Right cardiac atrium (tissue), 5 donors: ENCODE measurements at regions not wholly inside any gene's neighbourhood (a gene's known extent, or its start where the extent isn't known, plus 50 kb on each side); places are given as distances from the start of the nearest gene placed in this dataset.

ENCODE experiments used
- ATAC-seq, 2 donors: fragments of 200-7000 bp; cut with Tn5 transposase; one replicate each; pipeline versions ENCODE4 v1.8.0 to v1.9.1; 2020; ENCODE audit warnings: moderate library complexity in 2 of 2, mild to moderate bottlenecking in 1 of 2
- DNase-seq, 3 donors: peaks; one replicate each; pipeline ENCODE4 v3.0.0-alpha.2; 2020
- H3K27ac ChIP-seq: one replicate; pipeline ENCODE4 v1.5.1; 2013; ENCODE audit warnings: mild to moderate bottlenecking, low read length, control low read depth, moderate library complexity
- H3K27me3 ChIP-seq: one replicate; pipeline ENCODE4 v1.6.1; 2013; ENCODE audit not compliant: control insufficient read depth, insufficient read depth
- H3K4me1 ChIP-seq: one replicate; pipeline ENCODE4 v1.6.1; 2013; ENCODE audit warnings: low read length; ENCODE audit not compliant: control insufficient read depth, insufficient read depth
- H3K4me3 ChIP-seq: one replicate; pipeline ENCODE4 v1.5.1; 2013; ENCODE audit warnings: low read length, control low read depth
- H3K9me3 ChIP-seq: one replicate; pipeline ENCODE4 v1.6.1; 2013; ENCODE audit warnings: low read length; ENCODE audit not compliant: control insufficient read depth
- WGBS: extraction: QIAGEN DNeasy Blood & Tissue Kit; methylation state at CpG from one replicate; pipeline ENCODE4 v1.1.7; 2013; 5-methylcytosine and 5-hydroxymethylcytosine counted together
- intact Hi-C, 4 donors: fragments of 100-400 bp; cut with DNase I; formaldehyde crosslinking; loops; one replicate each; pipeline versions ENCODE4 v1.11.0 to v1.14.0; 2022 to 2023
- donor health status: healthy with polysubstance abuse.
- donor health status: DM: no; HTN: yes; CAD: no.
- donor health status: DM: no; HTN: no; CAD: no.
- donor health status: DM: no; HTN: yes; CAD: no; lungs with severe emphysema.
- donor health status: DM: yes; HTN: yes; CAD: no.

- DNase-seq (no peak), ATAC-seq (no peak)
- Histone ChIP-seq H3K9me3 (no peaks in the 10 kb centered on the region), H3K4me1 (no peaks in the 10 kb centered on the region), H3K27me3 (no peaks in the 10 kb centered on the region), H3K27ac (no peak overlapping the region), H3K4me3 (no peak overlapping the region)
- whole genome bisulfite sequencing = 79% methylated on average over 3 of the region's 3 CpGs
- intact Hi-C loops = no loop called here
These were observed 1389.4 kb downstream of the C4orf33 start for GRCh38 chr4:130485371-130485770.

GRCh38 chr4:130486186-130486585, 1390.2 kb downstream of the C4orf33 start:
- DNase-seq (no peak), ATAC-seq (no peak)
- no peaks in the 10 kb centered on the region for H3K4me1 ChIP-seq
- no peaks in the 10 kb centered on the region for H3K9me3 ChIP-seq
- no peak overlapping the region for H3K4me3 ChIP-seq
- no peak overlapping the region for H3K27ac ChIP-seq
- intact Hi-C loops = no loop called here
- no peaks in the 10 kb centered on the region for H3K27me3 ChIP-seq

- Histone ChIP-seq H3K4me1 (no peaks in the 10 kb centered on the region), H3K27me3 (no peaks in the 10 kb centered on the region), H3K27ac (no peak overlapping the region), H3K9me3 (no peaks in the 10 kb centered on the region), H3K4me3 (no peak overlapping the region)
- intact Hi-C loops = no loop called here
- ATAC-seq = no peak
- no peak for DNase-seq
These were observed 1390.9 kb downstream of the C4orf33 start for GRCh38 chr4:130486841-130487240.

GRCh38 chr4:130510661-130511060, 1414.7 kb downstream of the C4orf33 start:
- Histone ChIP-seq H3K27me3 (no peaks in the 10 kb centered on the region), H3K9me3 (no peaks in the 10 kb centered on the region), H3K27ac (no peak overlapping the region), H3K4me3 (no peak overlapping the region), H3K4me1 (no peaks in the 10 kb centered on the region)
- WGBS = 87% methylated on average over 3 of the region's 3 CpGs
- DNase-seq = no peak
- intact Hi-C loops = no loop called here
- ATAC-seq = no peak

- H3K4me1 ChIP-seq = no peaks in the 10 kb centered on the region
- no peak overlapping the region for H3K4me3 ChIP-seq
- H3K27me3 ChIP-seq = no peaks in the 10 kb centered on the region
- no peak for ATAC-seq
- no peak for DNase-seq
- 32% methylated on average over 5 of the region's 5 CpGs for WGBS
- intact Hi-C loops = no loop called here
- H3K9me3 ChIP-seq = no peaks in the 10 kb centered on the region
- no peak overlapping the region for H3K27ac ChIP-seq
These were observed 1415.8 kb downstream of the C4orf33 start for GRCh38 chr4:130511776-130512175.

GRCh38 chr4:130524057-130524456, 1428.1 kb downstream of the C4orf33 start:
- intact Hi-C loops = no loop called here
- Histone ChIP-seq H3K27me3 (no peaks in the 10 kb centered on the region), H3K4me3 (no peak overlapping the region), H3K4me1 (no peaks in the 10 kb centered on the region), H3K9me3 (no peaks in the 10 kb centered on the region), H3K27ac (no peak overlapping the region)
- DNase-seq (no peak), ATAC-seq (no peak)
- WGBS = 95% methylated on average over 1 of the region's 1 CpG

- intact Hi-C loops = no loop called here
These were observed 1434.6 kb downstream of the C4orf33 start for GRCh38 chr4:130530505-130530904.

GRCh38 chr4:130534651-130535050, 1438.7 kb downstream of the C4orf33 start:
- ATAC-seq (no peak), DNase-seq (no peak)
- Histone ChIP-seq H3K27me3 (no peaks in the 10 kb centered on the region), H3K4me1 (no peaks in the 10 kb centered on the region), H3K4me3 (no peak overlapping the region), H3K27ac (no peak overlapping the region), H3K9me3 (no peaks in the 10 kb centered on the region)
- intact Hi-C loops = no loop called here
- WGBS = 82% methylated on average over 1 of the region's 1 CpG

More at GRCh38 chr4:130530505-130530904, 1434.6 kb downstream of the C4orf33 start:
- WGBS = 73% methylated on average over 5 of the region's 5 CpGs
- DNase-seq = no peak
- no peak overlapping the region for H3K4me3 ChIP-seq
- H3K27me3 ChIP-seq = no peaks in the 10 kb centered on the region
- no peak overlapping the region for H3K27ac ChIP-seq
- H3K9me3 ChIP-seq = no peaks in the 10 kb centered on the region
- no peaks in the 10 kb centered on the region for H3K4me1 ChIP-seq
- no peak for ATAC-seq

GRCh38 chr4:130542953-130543352, 1447.0 kb downstream of the C4orf33 start:
- ATAC-seq (no peak), DNase-seq (peak in 1 of 3 donors; percentile 35)
- Histone ChIP-seq H3K9me3 (no peaks in the 10 kb centered on the region), H3K27ac (no peak overlapping the region), H3K4me1 (no peaks in the 10 kb centered on the region), H3K4me3 (no peak overlapping the region), H3K27me3 (no peaks in the 10 kb centered on the region)
- intact Hi-C loops = no loop called here
- 92% methylated on average over 6 of the region's 6 CpGs for whole genome bisulfite sequencing

GRCh38 chr4:130545171-130545570, 1449.2 kb downstream of the C4orf33 start:
- intact Hi-C loops = no loop called here
- H3K27me3 ChIP-seq = no peaks in the 10 kb centered on the region
- no peaks in the 10 kb centered on the region for H3K4me1 ChIP-seq
- H3K4me3 ChIP-seq = no peak overlapping the region
- no peak overlapping the region for H3K27ac ChIP-seq
- DNase-seq = no peak
- no peaks in the 10 kb centered on the region for H3K9me3 ChIP-seq
- ATAC-seq = no peak
- WGBS = 30% methylated on average over 3 of the region's 3 CpGs

- no peak overlapping the region for H3K4me3 ChIP-seq
- no peak for ATAC-seq
- intact Hi-C loops = no loop called here
- H3K4me1 ChIP-seq = no peaks in the 10 kb centered on the region
- no peak overlapping the region for H3K27ac ChIP-seq
- 31% methylated on average over 2 of the region's 2 CpGs for WGBS
- H3K27me3 ChIP-seq = no peaks in the 10 kb centered on the region
- no peaks in the 10 kb centered on the region for H3K9me3 ChIP-seq
- DNase-seq = no peak
These were observed 1449.6 kb downstream of the C4orf33 start for GRCh38 chr4:130545596-130545995.

- Histone ChIP-seq H3K27me3 (no peaks in the 10 kb centered on the region), H3K9me3 (no peaks in the 10 kb centered on the region), H3K4me3 (no peak overlapping the region), H3K4me1 (no peaks in the 10 kb centered on the region), H3K27ac (no peak overlapping the region)
- no peak for DNase-seq
- no peak for ATAC-seq
- WGBS = 44% methylated on average over 2 of the region's 2 CpGs
- intact Hi-C loops = no loop called here
These were observed 1463.3 kb downstream of the C4orf33 start for GRCh38 chr4:130559268-130559667.
